Thyroid gland (tissue), 4 donors: ENCODE measurements at regions not wholly inside any gene's neighbourhood (a gene's known extent, or its start where the extent isn't known, plus 50 kb on each side); places are given as distances from the start of the nearest gene placed in this dataset.

Experiments
- DNase-seq, 2 donors: peaks; one replicate each; pipeline ENCODE4 v3.0.0-alpha.2; 2019
- H3K27ac ChIP-seq, 3 donors: fragments of 200-600 bp; sonication (generic); 1 replicate in 2 of 3; 2 replicates in 1 of 3; pipeline ENCODE4 v1.5.1; 2016 to 2019; ENCODE audit warnings: mild to moderate bottlenecking in 1 of 3, moderate library complexity in 1 of 3
- H3K27me3 ChIP-seq: fragments of 200-600 bp; sonication (generic); one replicate; pipeline ENCODE4 v1.5.1; 2019
- H3K36me3 ChIP-seq, 2 donors: fragments of 200-600 bp; sonication (generic); one replicate each; pipeline ENCODE4 v1.5.1; 2016 to 2019
- H3K4me1 ChIP-seq, 2 donors: fragments of 200-600 bp; sonication (generic); one replicate each; pipeline ENCODE4 v1.5.1; 2017 to 2019
- H3K4me3 ChIP-seq, 3 donors: fragments of 200-600 bp; sonication (generic); replicated peaks in 1 of 3; 1 replicate in 2 of 3; 2 replicates in 1 of 3; pipeline ENCODE4 v1.5.1; 2016; ENCODE audit warnings: mild to moderate bottlenecking in 1 of 3
- H3K9me3 ChIP-seq: fragments of 200-600 bp; sonication (generic); one replicate; pipeline ENCODE4 v1.5.1; 2017
- CTCF ChIP-seq, 6 experiments: fragments of 200-600 bp in 3 of 6; fragments of 450-650 bp in 3 of 6; sonication (generic) in 3 of 6; IDR thresholded peaks; one replicate each; pipeline ENCODE4 v1.5.1; 2016 to 2019; ENCODE audit warnings: antibody characterized with exemption in 6 of 6, mild to moderate bottlenecking in 2 of 6, inconsistent platforms in 1 of 6, moderate library complexity in 1 of 6
- POLR2A ChIP-seq, 2 donors: fragments of 450-650 bp; IDR thresholded peaks; one replicate each; pipeline ENCODE4 v1.6.1; 2017; ENCODE audit warnings: antibody characterized with exemption in 2 of 2, mild to moderate bottlenecking in 2 of 2, moderate library complexity in 1 of 2
- WGBS, 2 donors: methylation state at CpG; one replicate each; pipeline ENCODE4 v1.1.5; 2017; 5-methylcytosine and 5-hydroxymethylcytosine counted together
- intact Hi-C: fragments of 100-400 bp; cut with DNase I; formaldehyde crosslinking; loops from one replicate; pipeline ENCODE4 v1.15.1; 2023

- no peak for DNase-seq
- Histone ChIP-seq H3K4me1 (no peaks in the 10 kb centered on the region), H3K36me3 (no peaks in the 10 kb centered on the region), H3K4me3 (no peak overlapping the region), H3K27me3 (no peaks in the 10 kb centered on the region), H3K27ac (no peak overlapping the region), H3K9me3 (no peaks in the 10 kb centered on the region)
- TF ChIP-seq CTCF (IDR thresholded peaks at IDR 0.05) = no peak
- intact Hi-C loops = no loop called here
- 39 to 62% methylated on average over 1 of the region's 1 CpG for WGBS, 2 donors
Observed at GRCh38 chr12:91910871-91911388, 234.7 kb downstream of the BTG1 start.

GRCh38 chr12:91902860-91903683, 242.6 kb downstream of the BTG1 start:
- no peaks in the 10 kb centered on the region for H3K9me3 ChIP-seq
- H3K36me3 ChIP-seq = no peaks in the 10 kb centered on the region
- intact Hi-C loops = no loop called here
- no peaks in the 10 kb centered on the region for H3K27me3 ChIP-seq
- no peak overlapping the region for H3K27ac ChIP-seq
- no peak for DNase-seq
- no peak overlapping the region for H3K4me3 ChIP-seq
- no peak for TF ChIP-seq CTCF (IDR thresholded peaks at IDR 0.05)
- no peak for TF ChIP-seq POLR2A (IDR thresholded peaks at IDR 0.05)
- H3K4me1 ChIP-seq = no peaks in the 10 kb centered on the region

GRCh38 chr12:91901381-91902074, 244.1 kb downstream of the BTG1 start:
- WGBS, 2 donors = 87% methylated on average over 3 of the region's 3 CpGs
- H3K27me3 ChIP-seq = no peaks in the 10 kb centered on the region

GRCh38 chr12:91900971-91901370, 244.7 kb downstream of the BTG1 start:
- DNase-seq = no peak

More at GRCh38 chr12:91901381-91902074, 244.1 kb downstream of the BTG1 start:
- TF ChIP-seq CTCF (IDR thresholded peaks at IDR 0.05) (no peak), POLR2A (IDR thresholded peaks at IDR 0.05) (no peak)
- no peak for DNase-seq
- no peaks in the 10 kb centered on the region for H3K9me3 ChIP-seq
- no peak overlapping the region for H3K4me3 ChIP-seq
- no peaks in the 10 kb centered on the region for H3K4me1 ChIP-seq
- no peak overlapping the region for H3K27ac ChIP-seq
- intact Hi-C loops = no loop called here
- no peaks in the 10 kb centered on the region for H3K36me3 ChIP-seq

More at GRCh38 chr12:91900971-91901370, 244.7 kb downstream of the BTG1 start:
- no peaks in the 10 kb centered on the region for H3K27me3 ChIP-seq
- H3K4me1 ChIP-seq = peaks cover 0 to 5% of the 10 kb centered on the region in 2 donors
- intact Hi-C loops = no loop called here
- H3K27ac ChIP-seq = no peak overlapping the region
- TF ChIP-seq POLR2A (IDR thresholded peaks at IDR 0.05) (no peak), CTCF (IDR thresholded peaks at IDR 0.05) (no peak)
- H3K4me3 ChIP-seq = no peak overlapping the region
- H3K9me3 ChIP-seq = no peaks in the 10 kb centered on the region
- no peaks in the 10 kb centered on the region for H3K36me3 ChIP-seq
